Bronchial epithelial cell (primary cell): ENCODE measurements at regions not wholly inside any gene's neighbourhood (a gene's known extent, or its start where the extent isn't known, plus 50 kb on each side); places are given as distances from the start of the nearest gene placed in this dataset.

Source experiments
- DNase-seq: peaks from one replicate; pipeline ENCODE4 v3.0.0-alpha.2; 2010; ENCODE audit warnings: low read depth
- FAIRE-seq: peaks from 2 replicates; lab custom pipeline; 2011; peaks lifted over from hg19 to GRCh38; lab: Jason Lieb, UNC
- H3K27me3 ChIP-seq: 2 replicates; pipeline ENCODE4 v1.5.1; 2011; ENCODE audit warnings: low read length; ENCODE audit not compliant: control insufficient read depth, insufficient read depth
- H3K36me3 ChIP-seq: 2 replicates; pipeline ENCODE4 v1.5.1; 2011; ENCODE audit warnings: low read length; ENCODE audit not compliant: control insufficient read depth, insufficient read depth
- H3K4me3 ChIP-seq: 2 replicates; pipeline ENCODE4 v1.5.1; 2011; ENCODE audit warnings: mild to moderate bottlenecking, low read depth, low read length, control low read depth
- CTCF ChIP-seq: IDR thresholded peaks from 2 replicates; pipeline ENCODE4 v1.5.1; 2011; ENCODE audit warnings: mild to moderate bottlenecking, moderate library complexity, low read length, control low read depth, inconsistent platforms; ENCODE audit not compliant: insufficient read depth, severe bottlenecking

GRCh38 chr7:18224138-18224537 is 196.5 kb upstream of the PRPS1L1 start:
- no peak for DNase-seq
- no peak overlapping the region for H3K4me3 ChIP-seq
- H3K36me3 ChIP-seq = no peaks in the 10 kb centered on the region
- H3K27me3 ChIP-seq = no peaks in the 10 kb centered on the region
- no peak for FAIRE-seq
- no peak for TF ChIP-seq CTCF

GRCh38 chr7:18225067-18225466 is 197.4 kb upstream of the PRPS1L1 start:
- TF ChIP-seq CTCF = no peak
- H3K36me3 ChIP-seq = no peaks in the 10 kb centered on the region
- no peak for FAIRE-seq
- no peak overlapping the region for H3K4me3 ChIP-seq
- no peaks in the 10 kb centered on the region for H3K27me3 ChIP-seq
- no peak for DNase-seq

GRCh38 chr7:18226598-18226997 is 199.0 kb upstream of the PRPS1L1 start:
- Histone ChIP-seq H3K27me3 (no peaks in the 10 kb centered on the region), H3K36me3 (no peaks in the 10 kb centered on the region), H3K4me3 (no peak overlapping the region)
- no peak for DNase-seq
- no peak for TF ChIP-seq CTCF
- FAIRE-seq = no peak

GRCh38 chr7:18228686-18229085 is 201.0 kb upstream of the PRPS1L1 start:
- TF ChIP-seq CTCF = no peak
- H3K36me3 ChIP-seq = no peaks in the 10 kb centered on the region
- no peak for FAIRE-seq
- DNase-seq = no peak
- H3K4me3 ChIP-seq = no peak overlapping the region
- no peaks in the 10 kb centered on the region for H3K27me3 ChIP-seq

GRCh38 chr7:18230271-18230670 is 202.6 kb upstream of the PRPS1L1 start:
- Histone ChIP-seq H3K36me3 (no peaks in the 10 kb centered on the region), H3K4me3 (no peak overlapping the region), H3K27me3 (no peaks in the 10 kb centered on the region)
- no peak for DNase-seq
- TF ChIP-seq CTCF = no peak
- FAIRE-seq = no peak

- H3K36me3 ChIP-seq = no peaks in the 10 kb centered on the region
- no peaks in the 10 kb centered on the region for H3K27me3 ChIP-seq
- no peak overlapping the region for H3K4me3 ChIP-seq
- no peak for TF ChIP-seq CTCF
- no peak for FAIRE-seq
- no peak for DNase-seq
Observed at GRCh38 chr7:18231854-18232253, 204.2 kb upstream of the PRPS1L1 start.
